Activated CD4-positive, alpha-beta T cell treated with anti-CD3 and anti-CD28 coated beads, Interleukin-10, Interleukin-2, amounts not matched to agents 100 ng/mL and 50 ng/mL, durations not matched to agents 16 hours and 8 hours (primary cell): ENCODE measurements at regions not wholly inside any gene's neighbourhood (a gene's known extent, or its start where the extent isn't known, plus 50 kb on each side); places are given as distances from the start of the nearest gene placed in this dataset.

ENCODE experiments used
- DNase-seq: peaks from one replicate; pipeline ENCODE4 v3.0.0-alpha.2; 2020

GRCh38 chr5:2257326-2258244 lies 374.9 kb upstream of the IRX4 start:
- no peak for DNase-seq

- no peak for DNase-seq
Observed at GRCh38 chr5:2256691-2257280, 374.1 kb upstream of the IRX4 start.

GRCh38 chr5:2255915-2256690 lies 373.4 kb upstream of the IRX4 start:
- DNase-seq, result no peak

- DNase-seq, result no peak
Observed at GRCh38 chr5:2254880-2255750, 372.4 kb upstream of the IRX4 start.

- no peak for DNase-seq
Observed at GRCh38 chr5:2254406-2254805, 371.7 kb upstream of the IRX4 start.

GRCh38 chr5:2253040-2253975 lies 370.6 kb upstream of the IRX4 start:
- DNase-seq, result no peak

GRCh38 chr5:2251751-2252150 lies 369.0 kb upstream of the IRX4 start:
- no peak for DNase-seq

- DNase-seq, result no peak
Observed at GRCh38 chr5:2251298-2251697, 368.6 kb upstream of the IRX4 start.

- DNase-seq, result no peak
Observed at GRCh38 chr5:2250365-2250950, 367.7 kb upstream of the IRX4 start.

GRCh38 chr5:2249442-2249841 lies 366.7 kb upstream of the IRX4 start:
- no peak for DNase-seq

GRCh38 chr5:2249026-2249425 lies 366.3 kb upstream of the IRX4 start:
- no peak for DNase-seq

GRCh38 chr5:2242539-2242938 lies 359.8 kb upstream of the IRX4 start:
- no peak for DNase-seq

GRCh38 chr5:2241842-2242241 lies 359.1 kb upstream of the IRX4 start:
- DNase-seq, result no peak

GRCh38 chr5:2240118-2240904 lies 357.6 kb upstream of the IRX4 start:
- no peak for DNase-seq

GRCh38 chr5:2239201-2239910 lies 356.6 kb upstream of the IRX4 start:
- DNase-seq, result no peak

- DNase-seq, result no peak
Observed at GRCh38 chr5:2238732-2239131, 356.0 kb upstream of the IRX4 start.

- DNase-seq, result no peak
Observed at GRCh38 chr5:2227433-2227832, 344.7 kb upstream of the IRX4 start.

- no peak for DNase-seq
Observed at GRCh38 chr5:2224689-2225088, 342.0 kb upstream of the IRX4 start.

- DNase-seq, result no peak
Observed at GRCh38 chr5:2223303-2223702, 340.6 kb upstream of the IRX4 start.
